GM13977 (cell line): ENCODE measurements at regions not wholly inside any gene's neighbourhood (a gene's known extent, or its start where the extent isn't known, plus 50 kb on each side); places are given as distances from the start of the nearest gene placed in this dataset.
A peak's percentile ranks its signal among the peaks of the same experiment; 100 is the strongest.

Experiments
- DNase-seq: peaks from one replicate; pipeline ENCODE4 v3.0.0; 2012; ENCODE audit warnings: low spot score
- in situ Hi-C: fragments of 300-500 bp; cut with MboI; formaldehyde crosslinking; loops from one replicate; pipeline ENCODE4 v1.12.0; 2022; ENCODE audit warnings: low sequenced_read_pairs, low pct_unique_long_range_greater_than_20kb, mixed read lengths, inconsistent platforms; ENCODE audit not compliant: unreplicated experiment
- TF ChIP-seq, protein P1 (sequence below): IDR thresholded peaks from 2 replicates; pipeline ENCODE4 v1.5.1; 2012; ENCODE audit warnings: mild to moderate bottlenecking, control low read depth; ENCODE audit not compliant: insufficient read depth; ENCODE audit errors: extremely low read depth, missing control alignments

DNA sequence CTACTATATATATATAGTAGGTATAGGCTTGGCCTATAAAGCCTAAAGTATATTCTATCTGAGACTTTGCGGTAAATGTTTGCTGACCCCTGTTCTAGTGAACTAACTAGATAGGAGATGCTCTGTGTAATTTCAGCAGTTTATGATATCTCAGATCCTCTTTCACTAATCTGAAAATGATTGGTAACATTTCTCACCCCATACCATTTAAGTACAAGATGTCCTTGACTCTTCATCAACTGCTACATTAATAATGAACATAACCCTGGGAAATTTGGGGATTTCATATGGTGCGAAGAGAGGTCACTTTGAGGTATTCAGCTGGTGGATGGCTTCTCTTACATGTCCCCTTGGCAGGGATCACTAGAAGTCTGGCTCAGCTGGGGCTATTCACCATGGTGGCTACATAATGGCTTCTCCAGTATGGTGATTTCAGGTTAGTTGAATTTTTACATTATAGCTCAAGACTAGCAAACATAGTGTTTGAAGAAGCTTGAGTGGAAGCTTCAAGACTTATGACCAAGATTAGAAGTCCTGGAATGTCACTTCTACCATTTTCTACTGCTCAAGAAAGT, 103.6 kb upstream of the MYCBP2 start:
- in situ Hi-C loops, result no loop called here
- TF ChIP-seq, protein P1, sequence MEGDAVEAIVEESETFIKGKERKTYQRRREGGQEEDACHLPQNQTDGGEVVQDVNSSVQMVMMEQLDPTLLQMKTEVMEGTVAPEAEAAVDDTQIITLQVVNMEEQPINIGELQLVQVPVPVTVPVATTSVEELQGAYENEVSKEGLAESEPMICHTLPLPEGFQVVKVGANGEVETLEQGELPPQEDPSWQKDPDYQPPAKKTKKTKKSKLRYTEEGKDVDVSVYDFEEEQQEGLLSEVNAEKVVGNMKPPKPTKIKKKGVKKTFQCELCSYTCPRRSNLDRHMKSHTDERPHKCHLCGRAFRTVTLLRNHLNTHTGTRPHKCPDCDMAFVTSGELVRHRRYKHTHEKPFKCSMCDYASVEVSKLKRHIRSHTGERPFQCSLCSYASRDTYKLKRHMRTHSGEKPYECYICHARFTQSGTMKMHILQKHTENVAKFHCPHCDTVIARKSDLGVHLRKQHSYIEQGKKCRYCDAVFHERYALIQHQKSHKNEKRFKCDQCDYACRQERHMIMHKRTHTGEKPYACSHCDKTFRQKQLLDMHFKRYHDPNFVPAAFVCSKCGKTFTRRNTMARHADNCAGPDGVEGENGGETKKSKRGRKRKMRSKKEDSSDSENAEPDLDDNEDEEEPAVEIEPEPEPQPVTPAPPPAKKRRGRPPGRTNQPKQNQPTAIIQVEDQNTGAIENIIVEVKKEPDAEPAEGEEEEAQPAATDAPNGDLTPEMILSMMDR, result no peak
- DNase-seq, result no peak

DNA sequence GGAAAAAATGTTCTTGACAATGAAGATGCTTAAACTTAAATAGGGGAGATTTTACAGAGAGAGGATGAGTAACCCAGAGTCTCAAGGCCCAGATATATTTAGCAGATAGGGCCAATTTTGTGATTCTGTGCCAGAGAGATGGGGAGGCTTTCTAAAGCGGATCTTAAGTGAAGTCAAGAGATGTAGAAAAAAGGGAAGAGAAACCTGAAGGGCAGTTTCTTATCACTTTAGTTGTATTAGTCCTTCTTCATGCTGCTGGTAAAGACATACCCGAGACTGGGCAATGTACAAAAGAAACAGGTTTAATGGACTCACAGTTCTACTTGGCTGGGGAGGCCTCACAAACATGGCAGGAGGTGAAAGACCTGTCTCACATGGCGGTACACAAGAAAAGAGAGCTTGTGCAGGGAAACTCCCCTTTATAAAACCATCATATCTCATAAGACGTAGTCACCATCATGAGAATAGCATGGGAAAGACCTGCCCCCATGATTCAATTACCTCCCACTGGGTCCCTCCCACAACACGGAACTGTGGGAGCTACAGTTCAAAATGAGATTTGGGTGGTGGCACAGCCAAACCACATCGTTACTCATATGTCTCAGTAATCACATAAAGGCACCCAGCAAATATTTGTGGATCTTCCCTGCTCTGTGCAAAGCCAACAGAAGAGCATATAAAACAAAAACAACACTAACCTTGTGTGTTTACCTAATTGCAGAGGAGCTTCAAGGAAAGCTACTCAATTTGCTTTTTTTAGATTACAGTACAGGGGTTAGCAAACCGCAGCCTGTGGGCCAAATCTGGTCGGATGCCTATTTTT, 102.6 kb upstream of the MYCBP2 start:
- in situ Hi-C loops, result no loop called here
- DNase-seq, result peak; percentile 38
- TF ChIP-seq, protein P1, result no peak

DNA sequence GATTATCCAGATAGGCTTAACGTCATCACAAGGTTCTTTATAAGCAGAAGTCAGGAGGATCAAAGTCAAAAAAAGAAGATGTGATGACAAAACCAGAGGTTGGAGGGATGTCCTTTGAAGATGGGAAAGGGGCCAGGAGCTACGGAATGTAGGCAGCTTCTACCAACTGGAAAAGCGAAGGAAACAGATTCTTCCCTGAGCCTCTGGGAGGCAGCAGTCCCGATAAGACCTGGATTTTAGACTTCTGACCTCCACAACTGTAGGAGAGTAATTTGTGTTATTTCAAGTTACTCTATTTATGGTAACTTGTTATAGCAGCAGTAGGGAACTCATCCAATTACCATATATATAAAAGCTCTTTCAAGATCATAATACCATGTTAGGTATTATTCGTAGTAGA, 98.8 kb upstream of the MYCBP2 start:
- DNase-seq, result no peak
- in situ Hi-C loops, result no loop called here
- TF ChIP-seq, protein P1, result no peak

DNA sequence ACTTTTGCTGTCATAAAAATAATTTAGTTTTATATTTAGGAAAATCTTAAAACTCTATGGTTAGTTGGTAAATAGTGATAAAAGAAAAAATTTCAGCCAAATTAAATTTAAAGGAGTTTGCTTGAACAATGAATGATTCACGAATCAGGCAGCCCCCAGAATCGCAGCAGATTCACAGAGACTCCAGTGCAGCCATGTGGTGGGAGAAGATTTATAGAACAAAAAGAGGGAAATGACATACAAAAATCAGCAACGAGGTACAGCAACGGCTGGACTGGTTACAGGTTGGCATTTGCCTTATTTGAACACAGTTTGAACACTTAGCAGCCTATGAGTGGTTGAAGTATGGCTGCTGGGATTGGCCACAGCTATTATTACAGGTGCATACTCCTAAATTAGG, 96.4 kb upstream of the MYCBP2 start:
- TF ChIP-seq, protein P1, result no peak
- in situ Hi-C loops, result no loop called here
- no peak for DNase-seq

DNA sequence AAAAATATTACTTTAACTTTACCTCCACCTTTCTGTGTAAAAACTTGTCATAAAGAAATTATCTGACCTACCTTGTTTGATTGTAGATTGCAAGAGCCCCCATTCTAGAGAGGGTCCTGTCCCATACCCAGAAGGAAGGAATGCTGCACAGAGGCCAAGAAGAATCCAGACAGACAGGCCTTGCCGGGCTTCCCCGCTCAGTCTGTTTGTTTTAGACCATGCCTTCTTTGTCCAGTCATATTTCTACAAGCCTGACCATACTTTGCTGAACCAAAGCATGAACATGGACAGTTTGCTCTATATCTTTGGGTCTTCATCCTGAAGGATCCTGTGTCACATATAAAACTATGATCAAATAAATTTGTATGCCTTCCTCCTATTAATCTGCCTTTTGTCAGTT, 95.8 kb upstream of the MYCBP2 start:
- in situ Hi-C loops, result no loop called here
- no peak for DNase-seq
- TF ChIP-seq, protein P1, result no peak

DNA sequence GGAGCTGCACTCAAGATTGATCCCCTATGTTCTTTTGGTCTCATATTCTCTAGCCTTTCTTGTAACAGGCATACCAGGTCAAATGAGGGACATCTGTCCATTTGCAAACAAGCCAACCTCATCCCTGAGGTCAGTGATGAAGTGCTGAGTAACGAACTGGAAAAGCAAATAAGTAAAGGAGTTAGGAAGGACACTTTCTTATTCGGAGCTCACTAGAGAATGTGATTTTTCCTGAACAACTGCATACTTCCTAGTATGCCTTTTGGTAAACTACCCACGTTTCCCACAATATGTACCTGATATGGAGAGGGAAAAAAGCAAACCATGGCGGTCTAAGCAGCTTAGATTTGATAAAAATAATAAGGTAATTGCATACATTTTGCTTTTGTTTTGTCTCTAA, 91.0 kb upstream of the MYCBP2 start:
- no peak for DNase-seq
- in situ Hi-C loops, result no loop called here
- TF ChIP-seq, protein P1, result no peak
